HG03521 (cell line): ENCODE measurements at regions not wholly inside any gene's neighbourhood (a gene's known extent, or its start where the extent isn't known, plus 50 kb on each side); places are given as distances from the start of the nearest gene placed in this dataset.
"Not testable (repeated sequence)": the region's sequence is repeated elsewhere in the genome, so short reads cannot be mapped to it uniquely, and the experiment has no call there.

Experiments
- ATAC-seq: cut with Tn5 transposase; IDR thresholded peaks from one replicate; pipeline ENCODE4 v1.9.1; 2021; ENCODE audit warnings: mild to moderate bottlenecking, moderate library complexity; ENCODE audit not compliant: unreplicated experiment

GRCh38 chr18:8882632-8883408 is 177.5 kb downstream of the MTCL1 start:
- ATAC-seq: no peak

GRCh38 chr18:8883409-8883668 is 178.0 kb downstream of the MTCL1 start:
- ATAC-seq: no peak

GRCh38 chr18:8887877-8888276 is 182.5 kb downstream of the MTCL1 start:
- not testable (repeated sequence) for ATAC-seq

- ATAC-seq: no peak
Measured at GRCh38 chr18:8889489-8889888, 184.1 kb downstream of the MTCL1 start.

GRCh38 chr18:8890503-8890902 is 185.1 kb downstream of the MTCL1 start:
- not testable (repeated sequence) for ATAC-seq

GRCh38 chr18:8890957-8891464 is 185.7 kb downstream of the MTCL1 start:
- no peak for ATAC-seq

GRCh38 chr18:8893221-8893620 is 187.9 kb downstream of the MTCL1 start:
- no peak for ATAC-seq

- ATAC-seq: no peak
Measured at GRCh38 chr18:8893628-8894231, 188.4 kb downstream of the MTCL1 start.

- no peak for ATAC-seq
Measured at GRCh38 chr18:8894823-8895222, 189.5 kb downstream of the MTCL1 start.

- no peak for ATAC-seq
Measured at GRCh38 chr18:8895341-8895740, 190.0 kb downstream of the MTCL1 start.

GRCh38 chr18:8895987-8896619 is 190.7 kb downstream of the MTCL1 start:
- no peak for ATAC-seq

- ATAC-seq: no peak
Measured at GRCh38 chr18:8899000-8899399, 193.6 kb downstream of the MTCL1 start.

GRCh38 chr18:8900552-8900951 is 195.2 kb downstream of the MTCL1 start:
- no peak for ATAC-seq

GRCh38 chr18:8901019-8901418 is 195.7 kb downstream of the MTCL1 start:
- ATAC-seq: no peak

GRCh38 chr18:8904316-8904715 is 198.2 kb upstream of the NDUFV2 start:
- ATAC-seq: no peak

- no peak for ATAC-seq
Measured at GRCh38 chr18:8908792-8909510, 193.5 kb upstream of the NDUFV2 start.

GRCh38 chr18:8910186-8910822 is 192.2 kb upstream of the NDUFV2 start:
- no peak for ATAC-seq

GRCh38 chr18:8910843-8911242 is 191.7 kb upstream of the NDUFV2 start:
- ATAC-seq: no peak

GRCh38 chr18:8911408-8912340 is 190.8 kb upstream of the NDUFV2 start:
- no peak for ATAC-seq
